Keratinocyte (primary cell): ENCODE measurements at regions not wholly inside any gene's neighbourhood (a gene's known extent, or its start where the extent isn't known, plus 50 kb on each side); places are given as distances from the start of the nearest gene placed in this dataset.

Experiments used
- DNase-seq: peaks from one replicate; pipeline ENCODE4 v3.0.0-alpha.2; 2011; ENCODE audit warnings: low read depth, missing footprints, low spot score
- FAIRE-seq: peaks from 2 replicates; lab custom pipeline; 2011; peaks lifted over from hg19 to GRCh38; lab: Jason Lieb, UNC
- H2AFZ ChIP-seq: 2 replicates; pipeline ENCODE4 v1.6.0; 2012; ENCODE audit warnings: low read length, control low read depth, inconsistent platforms; ENCODE audit not compliant: control insufficient read depth
- H3K27ac ChIP-seq: 2 replicates; pipeline ENCODE4 v1.5.1; 2011; ENCODE audit warnings: low read length; ENCODE audit not compliant: control insufficient read depth, insufficient read depth
- H3K27me3 ChIP-seq: 3 replicates; pipeline ENCODE4 v1.6.0; 2011; ENCODE audit warnings: low read length; ENCODE audit not compliant: control insufficient read depth, insufficient read depth; ENCODE audit errors: extremely low read depth
- H3K36me3 ChIP-seq, 2 experiments: 2 replicates in 1 of 2; 3 replicates in 1 of 2; pipeline ENCODE4 v1.5.1; 2011; ENCODE audit warnings: low read length in 2 of 2, mild to moderate bottlenecking in 1 of 2; ENCODE audit not compliant: control insufficient read depth in 2 of 2, insufficient read depth in 2 of 2; ENCODE audit errors: extremely low read depth in 1 of 2
- H3K4me1 ChIP-seq: 3 replicates; pipeline ENCODE4 v1.5.1; 2011; ENCODE audit warnings: low read length; ENCODE audit not compliant: control insufficient read depth, insufficient read depth; ENCODE audit errors: extremely low read depth
- H3K4me2 ChIP-seq: 3 replicates; pipeline ENCODE4 v1.6.0; 2011; ENCODE audit warnings: low read depth, low read length; ENCODE audit not compliant: control insufficient read depth, insufficient read depth; ENCODE audit errors: extremely low read depth
- H3K4me3 ChIP-seq, 3 experiments: fragments of 200-600 bp in 1 of 3; sonication (generic) in 1 of 3; 2 replicates in 2 of 3; 3 replicates in 1 of 3; pipeline ENCODE4 v1.5.1; 2011 to 2016; ENCODE audit warnings: low read length in 3 of 3, mild to moderate bottlenecking in 3 of 3, control low read depth in 2 of 3, inconsistent platforms in 1 of 3, low read depth in 1 of 3, mixed read lengths in 1 of 3, mixed run types in 1 of 3, moderate library complexity in 1 of 3; ENCODE audit not compliant: control insufficient read depth in 2 of 3, insufficient read depth in 2 of 3; ENCODE audit errors: extremely low read depth in 1 of 3
- H3K79me2 ChIP-seq: 2 replicates; pipeline ENCODE4 v1.6.0; 2012; ENCODE audit warnings: low read length; ENCODE audit not compliant: control insufficient read depth, insufficient read depth
- H3K9ac ChIP-seq: 3 replicates; pipeline ENCODE4 v1.6.0; 2011; ENCODE audit warnings: low read length; ENCODE audit not compliant: control insufficient read depth, insufficient read depth; ENCODE audit errors: extremely low read depth
- H3K9me1 ChIP-seq: 3 replicates; pipeline ENCODE4 v1.6.0; 2011; ENCODE audit warnings: low read length; ENCODE audit not compliant: control insufficient read depth, insufficient read depth; ENCODE audit errors: extremely low read depth
- H3K9me3 ChIP-seq: 2 replicates; pipeline ENCODE4 v1.5.1; 2012; ENCODE audit warnings: low read depth, low read length; ENCODE audit not compliant: control insufficient read depth
- H4K20me1 ChIP-seq: 3 replicates; pipeline ENCODE4 v1.6.0; 2011; ENCODE audit warnings: low read length; ENCODE audit not compliant: control insufficient read depth, insufficient read depth; ENCODE audit errors: extremely low read depth
- EZH2 ChIP-seq: IDR thresholded peaks from one replicate; pipeline ENCODE4 v1.6.1; 2012; ENCODE audit warnings: inconsistent platforms, mild to moderate bottlenecking, low read length, moderate library complexity
- dilution Hi-C: fragments of 300-500 bp; cut with MboI; formaldehyde crosslinking; loops from one replicate; pipeline ENCODE4 v1.7.0; 2020; ENCODE audit warnings: low sequenced_read_pairs; ENCODE audit not compliant: extremely low pct_ligation_motif_present
- TF ChIP-seq, protein P1 (sequence below), 3 experiments: IDR thresholded peaks in 1 of 3; conservative IDR thresholded peaks in 1 of 3; optimal IDR thresholded peaks in 1 of 3; 2 replicates in 2 of 3; 3 replicates in 1 of 3; pipeline versions ENCODE3 to v1.5.1; 2011; ENCODE audit warnings: low read length in 3 of 3, mild to moderate bottlenecking in 3 of 3, moderate library complexity in 2 of 3, control low read depth in 1 of 3, inconsistent platforms in 1 of 3; ENCODE audit not compliant: insufficient read depth in 2 of 3; ENCODE audit errors: extremely low read depth in 1 of 3

DNA sequence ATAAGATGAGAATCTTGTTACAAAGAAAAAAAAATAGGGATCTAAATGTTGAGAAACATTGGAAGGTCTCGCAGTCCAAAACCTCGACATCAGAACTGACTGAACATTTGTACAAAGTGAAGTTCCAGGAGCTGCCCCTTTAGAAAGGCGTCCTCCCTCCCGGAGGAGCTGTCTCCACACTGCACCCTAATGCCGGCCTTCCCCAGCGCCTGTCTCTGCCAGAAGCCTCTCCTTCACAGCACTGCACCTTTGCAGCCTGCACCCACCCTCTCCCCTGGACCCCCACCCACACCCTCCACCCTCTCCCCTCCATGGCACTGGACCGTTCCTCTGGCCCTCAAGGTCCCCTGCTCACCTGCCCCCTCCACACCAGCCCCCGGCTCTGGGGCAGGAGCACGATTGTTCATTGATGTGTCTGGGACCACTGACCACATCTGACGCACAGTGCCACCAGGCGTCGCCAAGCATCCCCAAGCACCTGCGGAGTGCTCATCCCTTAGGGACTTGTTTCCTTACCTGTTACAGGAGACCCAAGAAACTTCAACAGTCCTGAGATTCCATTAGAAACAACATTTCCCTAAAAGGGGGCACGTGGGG, 90.3 kb upstream of the SNTG2 start:
- no peaks in the 10 kb centered on the region for H3K79me2 ChIP-seq

DNA sequence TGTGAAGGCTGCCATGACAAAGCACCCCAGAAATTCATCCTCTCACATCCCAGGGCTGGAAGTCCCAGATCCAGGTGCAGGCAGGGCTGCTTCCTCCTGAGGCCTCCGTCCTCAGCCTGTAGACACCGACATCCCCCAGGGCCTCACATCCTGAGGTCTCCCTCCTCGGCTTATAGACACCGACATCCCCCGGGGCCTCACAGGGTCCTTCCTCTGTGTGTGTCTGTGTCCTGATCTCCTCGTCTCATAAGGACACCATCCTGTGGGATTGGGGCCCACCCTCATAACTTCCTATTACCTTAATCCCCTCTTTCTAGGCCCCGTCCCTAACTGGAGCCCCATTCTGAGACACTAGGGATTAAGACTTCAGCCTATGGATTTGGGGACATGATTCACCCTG, 92.0 kb upstream of the SNTG2 start:
- Histone ChIP-seq H3K27me3 (no peaks in the 10 kb centered on the region), H3K9me3 (no peaks in the 10 kb centered on the region), H2AFZ (no peak overlapping the region), H3K36me3 (no peaks in the 10 kb centered on the region), H3K9ac (no peak overlapping the region), H4K20me1 (no peaks in the 10 kb centered on the region), H3K4me2 (no peak overlapping the region), H3K4me3 (no peak overlapping the region), H3K27ac (no peak overlapping the region), H3K79me2 (no peaks in the 10 kb centered on the region), H3K9me1 (no peaks in the 10 kb centered on the region), H3K4me1 (no peaks in the 10 kb centered on the region)
- no peak for FAIRE-seq
- TF ChIP-seq, protein P1, sequence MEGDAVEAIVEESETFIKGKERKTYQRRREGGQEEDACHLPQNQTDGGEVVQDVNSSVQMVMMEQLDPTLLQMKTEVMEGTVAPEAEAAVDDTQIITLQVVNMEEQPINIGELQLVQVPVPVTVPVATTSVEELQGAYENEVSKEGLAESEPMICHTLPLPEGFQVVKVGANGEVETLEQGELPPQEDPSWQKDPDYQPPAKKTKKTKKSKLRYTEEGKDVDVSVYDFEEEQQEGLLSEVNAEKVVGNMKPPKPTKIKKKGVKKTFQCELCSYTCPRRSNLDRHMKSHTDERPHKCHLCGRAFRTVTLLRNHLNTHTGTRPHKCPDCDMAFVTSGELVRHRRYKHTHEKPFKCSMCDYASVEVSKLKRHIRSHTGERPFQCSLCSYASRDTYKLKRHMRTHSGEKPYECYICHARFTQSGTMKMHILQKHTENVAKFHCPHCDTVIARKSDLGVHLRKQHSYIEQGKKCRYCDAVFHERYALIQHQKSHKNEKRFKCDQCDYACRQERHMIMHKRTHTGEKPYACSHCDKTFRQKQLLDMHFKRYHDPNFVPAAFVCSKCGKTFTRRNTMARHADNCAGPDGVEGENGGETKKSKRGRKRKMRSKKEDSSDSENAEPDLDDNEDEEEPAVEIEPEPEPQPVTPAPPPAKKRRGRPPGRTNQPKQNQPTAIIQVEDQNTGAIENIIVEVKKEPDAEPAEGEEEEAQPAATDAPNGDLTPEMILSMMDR (optimal IDR thresholded peaks at IDR 0.05 in 1 of 3, IDR thresholded peaks at IDR 0.05 in 1 of 3, conservative IDR thresholded peaks at IDR 0.05 in 1 of 3; ENCODE audit: extremely low read depth in 1 of 3, insufficient read depth in 2 of 3, low read length in 3 of 3) = no peak
- no peak for TF ChIP-seq EZH2
- dilution Hi-C loops = no loop called here
- no peak for DNase-seq

More for the DNA sequence above, 90.3 kb upstream of the SNTG2 start:
- Histone ChIP-seq H3K27ac (no peak overlapping the region), H3K4me1 (no peaks in the 10 kb centered on the region), H3K36me3 (no peaks in the 10 kb centered on the region), H3K9me3 (no peaks in the 10 kb centered on the region), H4K20me1 (no peaks in the 10 kb centered on the region), H3K9me1 (no peaks in the 10 kb centered on the region), H3K27me3 (no peaks in the 10 kb centered on the region), H3K4me2 (no peak overlapping the region), H2AFZ (no peak overlapping the region), H3K9ac (no peak overlapping the region), H3K4me3 (no peak overlapping the region)
- FAIRE-seq (no peak), DNase-seq (no peak)
- TF ChIP-seq EZH2 = no peak
- TF ChIP-seq, protein P1 (optimal IDR thresholded peaks at IDR 0.05 in 1 of 3, IDR thresholded peaks at IDR 0.05 in 1 of 3, conservative IDR thresholded peaks at IDR 0.05 in 1 of 3; ENCODE audit: extremely low read depth in 1 of 3, insufficient read depth in 2 of 3, low read length in 3 of 3) = no peak
- dilution Hi-C loops = no loop called here
